SK-N-SH (cell line): ENCODE measurements at regions not wholly inside any gene's neighbourhood (a gene's known extent, or its start where the extent isn't known, plus 50 kb on each side); places are given as distances from the start of the nearest gene placed in this dataset.

ENCODE experiments used
- JUND ChIP-seq: IDR thresholded peaks from 2 replicates; pipeline ENCODE4 v1.4.0; 2012
- RAD21 ChIP-seq: IDR thresholded peaks from 2 replicates; pipeline ENCODE4 v1.6.1; 2012; ENCODE audit warnings: mild to moderate bottlenecking, low read length

- no peak for TF ChIP-seq RAD21
- TF ChIP-seq JUND, result no peak
Measured at GRCh38 chr4:84325625-84326024, 173.5 kb downstream of the NKX6-1 start.
